ENCODE measurements at regions not wholly inside any gene's neighbourhood (a gene's known extent, or its start where the extent isn't known, plus 50 kb on each side); places are given as distances from the start of the nearest gene placed in this dataset.

DNA sequence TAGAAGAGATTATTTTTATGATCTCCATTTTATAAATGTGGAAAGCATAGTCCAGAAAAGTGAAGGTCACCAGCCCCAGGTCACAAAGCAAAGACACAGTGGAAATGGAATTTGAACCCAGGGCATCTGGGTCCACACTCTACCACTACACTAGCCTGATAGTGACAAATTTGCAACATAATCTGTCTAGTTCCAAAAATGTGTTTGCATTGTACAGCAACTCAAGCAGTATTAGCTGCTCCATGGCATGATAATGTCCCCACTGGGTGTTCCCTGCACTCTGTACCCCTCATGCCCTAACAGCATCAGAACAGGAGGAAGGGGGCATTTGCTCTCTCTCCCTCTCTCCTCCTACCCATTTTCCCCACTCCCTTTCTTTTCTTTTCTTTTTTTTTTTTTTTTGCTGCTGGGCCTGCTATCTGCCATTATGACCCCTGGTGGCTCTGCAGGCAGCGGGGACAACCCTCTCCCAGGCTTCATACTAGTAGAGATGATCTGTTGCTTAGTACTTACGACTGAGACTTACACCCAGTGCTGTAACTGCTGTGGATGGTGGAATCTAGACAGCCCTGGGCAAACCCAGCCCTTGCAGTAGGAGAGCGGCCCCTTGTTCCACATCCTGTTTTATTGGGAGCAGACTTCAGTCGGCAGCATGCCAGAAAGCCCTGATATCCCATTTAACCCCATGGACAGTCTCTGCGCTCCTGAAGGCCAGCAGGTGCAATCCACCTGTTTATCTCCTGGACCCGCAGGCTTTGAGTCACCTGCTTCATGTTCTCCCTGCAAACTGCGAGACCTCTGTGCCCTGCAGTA, 306.3 kb downstream of the SOX9 start:
- Histone ChIP-seq H3K36me3 (ENCODE audit: control insufficient read depth in 1 of 2, insufficient read depth in 2 of 2, low read length in 2 of 2) (no peaks in the 10 kb centered on the region), H3K4me1 (ENCODE audit: control insufficient read depth in 1 of 2, insufficient read depth in 2 of 2, low read length in 2 of 2) (peaks cover 61 to 67% of the 10 kb centered on the region in 2 donors), H3K27ac (ENCODE audit: low read depth, low read length) (no peak overlapping the region), H3K4me3 (ENCODE audit: low read depth in 1 of 2, low read length in 2 of 2) (no peak overlapping the region), H3K9me3 (ENCODE audit: control insufficient read depth in 1 of 2, low read length in 2 of 2) (no peaks in the 10 kb centered on the region), H3K9ac (ENCODE audit: low read depth in 1 of 2, low read length in 2 of 2) (no peak overlapping the region), H3K27me3 (ENCODE audit: control insufficient read depth in 1 of 2, insufficient read depth in 2 of 2, low read length in 2 of 2) (no peaks in the 10 kb centered on the region)

GRCh38 chr17:72427761-72428109, 306.9 kb downstream of the SOX9 start:
- H3K9ac ChIP-seq (ENCODE audit: low read depth in 1 of 2, low read length in 2 of 2), result no peak overlapping the region
- no peaks in the 10 kb centered on the region for H3K27me3 ChIP-seq (ENCODE audit: control insufficient read depth in 1 of 2, insufficient read depth in 2 of 2, low read length in 2 of 2)
- no peak overlapping the region for H3K27ac ChIP-seq (ENCODE audit: low read depth, low read length)
- H3K4me3 ChIP-seq (ENCODE audit: low read depth in 1 of 2, low read length in 2 of 2), result no peak overlapping the region
- no peaks in the 10 kb centered on the region for H3K9me3 ChIP-seq (ENCODE audit: control insufficient read depth in 1 of 2, low read length in 2 of 2)
- peaks cover 62 to 67% of the 10 kb centered on the region in 2 donors for H3K4me1 ChIP-seq (ENCODE audit: control insufficient read depth in 1 of 2, insufficient read depth in 2 of 2, low read length in 2 of 2)
- H3K36me3 ChIP-seq (ENCODE audit: control insufficient read depth in 1 of 2, insufficient read depth in 2 of 2, low read length in 2 of 2), result no peaks in the 10 kb centered on the region

GRCh38 chr17:72429066-72429638, 308.3 kb downstream of the SOX9 start:
- peaks cover 58 to 64% of the 10 kb centered on the region in 2 donors for H3K4me1 ChIP-seq (ENCODE audit: control insufficient read depth in 1 of 2, insufficient read depth in 2 of 2, low read length in 2 of 2)
- H3K27me3 ChIP-seq (ENCODE audit: control insufficient read depth in 1 of 2, insufficient read depth in 2 of 2, low read length in 2 of 2), result no peaks in the 10 kb centered on the region
- no peaks in the 10 kb centered on the region for H3K36me3 ChIP-seq (ENCODE audit: control insufficient read depth in 1 of 2, insufficient read depth in 2 of 2, low read length in 2 of 2)
- H3K4me3 ChIP-seq (ENCODE audit: low read depth in 1 of 2, low read length in 2 of 2), result no peak overlapping the region
- H3K9ac ChIP-seq (ENCODE audit: low read depth in 1 of 2, low read length in 2 of 2), result no peak overlapping the region
- H3K27ac ChIP-seq (ENCODE audit: low read depth, low read length), result peak overlapping the region; percentile 22
- no peaks in the 10 kb centered on the region for H3K9me3 ChIP-seq (ENCODE audit: control insufficient read depth in 1 of 2, low read length in 2 of 2)

DNA sequence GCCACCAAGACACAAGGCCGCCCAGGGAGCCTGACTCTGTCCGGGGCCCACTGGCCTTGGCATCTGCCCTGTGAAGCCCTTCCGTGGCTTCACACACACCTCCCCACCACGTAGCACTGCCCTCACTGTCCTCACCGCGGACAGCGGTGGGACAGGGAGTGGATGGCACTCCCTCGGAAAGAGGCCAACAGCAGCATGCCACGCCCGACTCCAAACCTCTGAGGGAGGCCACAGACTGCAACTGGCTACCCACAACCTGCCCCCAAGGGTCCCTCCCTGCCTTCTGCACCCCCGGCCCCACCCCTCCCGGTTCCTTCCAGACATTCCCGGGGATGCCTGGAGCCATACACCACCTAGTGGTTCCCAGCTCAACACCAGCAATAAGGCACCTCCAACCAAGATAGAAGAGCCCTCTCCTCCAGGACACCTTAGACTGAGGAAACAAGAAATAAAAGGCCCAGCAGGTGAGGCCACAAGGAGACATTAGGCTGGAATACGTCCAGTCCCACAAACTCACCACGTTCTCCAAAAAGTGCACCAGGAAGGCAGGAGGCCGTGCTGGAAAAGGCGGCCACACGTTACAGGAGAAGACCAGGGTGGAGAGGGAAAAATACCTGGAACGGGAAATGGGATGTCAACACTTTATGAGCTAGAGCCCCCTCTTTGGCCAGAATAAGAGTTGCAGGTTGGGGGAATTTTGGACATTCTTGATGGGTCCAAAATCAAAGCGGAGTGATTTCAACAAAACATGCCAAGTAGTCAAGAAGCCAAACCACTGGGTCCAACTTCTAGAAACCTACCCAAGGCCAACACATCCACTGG, 310.0 kb downstream of the SOX9 start:
- peak overlapping the region in 1 of 2 donors; percentile 32 for H3K9ac ChIP-seq (ENCODE audit: low read depth in 1 of 2, low read length in 2 of 2)
- no peaks in the 10 kb centered on the region for H3K36me3 ChIP-seq (ENCODE audit: control insufficient read depth in 1 of 2, insufficient read depth in 2 of 2, low read length in 2 of 2)
- H3K27ac ChIP-seq (ENCODE audit: low read depth, low read length), result no peak overlapping the region
- H3K9me3 ChIP-seq (ENCODE audit: control insufficient read depth in 1 of 2, low read length in 2 of 2), result no peaks in the 10 kb centered on the region
- no peaks in the 10 kb centered on the region for H3K27me3 ChIP-seq (ENCODE audit: control insufficient read depth in 1 of 2, insufficient read depth in 2 of 2, low read length in 2 of 2)
- H3K4me3 ChIP-seq (ENCODE audit: low read depth in 1 of 2, low read length in 2 of 2), result no peak overlapping the region
- H3K4me1 ChIP-seq (ENCODE audit: control insufficient read depth in 1 of 2, insufficient read depth in 2 of 2, low read length in 2 of 2), result peaks cover 58 to 62% of the 10 kb centered on the region in 2 donors

DNA sequence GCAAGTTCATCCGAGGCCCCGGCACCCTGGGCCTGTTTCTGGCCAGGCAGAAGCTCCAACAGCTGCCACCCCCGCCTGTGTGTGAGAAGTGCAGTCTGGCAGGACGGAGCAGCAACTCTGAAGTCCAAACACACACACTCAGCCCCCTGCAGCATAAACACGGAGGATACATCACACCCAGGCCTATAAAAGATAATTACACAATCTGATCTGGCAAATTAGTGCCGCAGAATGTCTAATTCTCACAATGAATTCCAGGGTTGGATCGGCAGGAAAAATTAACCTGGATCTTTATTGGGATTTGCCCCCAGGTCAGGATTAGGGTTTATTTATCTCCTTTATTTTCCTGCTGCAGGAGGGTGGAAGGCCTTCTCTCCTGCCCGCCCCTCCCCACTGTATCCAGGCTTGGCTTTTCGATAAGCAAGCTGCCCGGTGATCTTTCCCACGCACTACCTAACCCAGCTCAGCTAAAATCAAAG, 311.4 kb downstream of the SOX9 start:
- Histone ChIP-seq H3K9ac (ENCODE audit: low read depth in 1 of 2, low read length in 2 of 2) (peak overlapping the region; percentile 20), H3K27me3 (ENCODE audit: control insufficient read depth in 1 of 2, insufficient read depth in 2 of 2, low read length in 2 of 2) (no peaks in the 10 kb centered on the region), H3K27ac (ENCODE audit: low read depth, low read length) (no peak overlapping the region), H3K36me3 (ENCODE audit: control insufficient read depth in 1 of 2, insufficient read depth in 2 of 2, low read length in 2 of 2) (no peaks in the 10 kb centered on the region), H3K4me1 (ENCODE audit: control insufficient read depth in 1 of 2, insufficient read depth in 2 of 2, low read length in 2 of 2) (peaks cover 55 to 60% of the 10 kb centered on the region in 2 donors), H3K9me3 (ENCODE audit: control insufficient read depth in 1 of 2, low read length in 2 of 2) (no peaks in the 10 kb centered on the region), H3K4me3 (ENCODE audit: low read depth in 1 of 2, low read length in 2 of 2) (no peak overlapping the region)

GRCh38 chr17:72432881-72433280, 312.1 kb downstream of the SOX9 start:
- peaks cover 48 to 54% of the 10 kb centered on the region in 2 donors for H3K4me1 ChIP-seq (ENCODE audit: control insufficient read depth in 1 of 2, insufficient read depth in 2 of 2, low read length in 2 of 2)
- H3K9me3 ChIP-seq (ENCODE audit: control insufficient read depth in 1 of 2, low read length in 2 of 2), result no peaks in the 10 kb centered on the region
- no peaks in the 10 kb centered on the region for H3K27me3 ChIP-seq (ENCODE audit: control insufficient read depth in 1 of 2, insufficient read depth in 2 of 2, low read length in 2 of 2)
- H3K9ac ChIP-seq (ENCODE audit: low read depth in 1 of 2, low read length in 2 of 2), result peak overlapping the region in 1 of 2 donors; percentile 20
- H3K4me3 ChIP-seq (ENCODE audit: low read depth in 1 of 2, low read length in 2 of 2), result no peak overlapping the region
- no peaks in the 10 kb centered on the region for H3K36me3 ChIP-seq (ENCODE audit: control insufficient read depth in 1 of 2, insufficient read depth in 2 of 2, low read length in 2 of 2)
- no peak overlapping the region for H3K27ac ChIP-seq (ENCODE audit: low read depth, low read length)

GRCh38 chr17:72433797-72434196, 313.0 kb downstream of the SOX9 start:
- Histone ChIP-seq H3K4me1 (ENCODE audit: control insufficient read depth in 1 of 2, insufficient read depth in 2 of 2, low read length in 2 of 2) (peaks cover 39 to 45% of the 10 kb centered on the region in 2 donors), H3K9ac (ENCODE audit: low read depth in 1 of 2, low read length in 2 of 2) (no peak overlapping the region), H3K27me3 (ENCODE audit: control insufficient read depth in 1 of 2, insufficient read depth in 2 of 2, low read length in 2 of 2) (no peaks in the 10 kb centered on the region), H3K4me3 (ENCODE audit: low read depth in 1 of 2, low read length in 2 of 2) (no peak overlapping the region), H3K9me3 (ENCODE audit: control insufficient read depth in 1 of 2, low read length in 2 of 2) (no peaks in the 10 kb centered on the region), H3K27ac (ENCODE audit: low read depth, low read length) (no peak overlapping the region), H3K36me3 (ENCODE audit: control insufficient read depth in 1 of 2, insufficient read depth in 2 of 2, low read length in 2 of 2) (no peaks in the 10 kb centered on the region)

DNA sequence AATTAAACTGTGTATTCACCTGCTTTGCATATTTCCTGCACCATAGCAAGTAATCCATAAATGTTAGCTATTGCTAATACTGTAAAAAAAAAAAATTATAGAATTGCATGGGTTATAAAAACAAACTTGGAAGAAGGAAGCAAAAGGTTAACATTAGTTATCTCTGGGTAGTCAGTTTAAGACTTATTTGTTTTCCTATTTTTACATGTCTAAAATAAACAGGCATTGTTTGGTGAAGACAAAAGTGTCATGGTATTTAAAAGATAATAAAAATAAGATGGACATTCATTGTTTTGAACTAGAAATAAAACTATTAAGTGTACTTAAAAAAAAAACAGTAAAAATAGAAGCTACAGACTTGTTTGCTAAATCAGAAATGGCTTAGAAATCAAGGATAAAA, 313.8 kb downstream of the SOX9 start:
- Histone ChIP-seq H3K36me3 (ENCODE audit: control insufficient read depth in 1 of 2, insufficient read depth in 2 of 2, low read length in 2 of 2) (no peaks in the 10 kb centered on the region), H3K27me3 (ENCODE audit: control insufficient read depth in 1 of 2, insufficient read depth in 2 of 2, low read length in 2 of 2) (no peaks in the 10 kb centered on the region), H3K27ac (ENCODE audit: low read depth, low read length) (no peak overlapping the region), H3K4me3 (ENCODE audit: low read depth in 1 of 2, low read length in 2 of 2) (no peak overlapping the region), H3K9me3 (ENCODE audit: control insufficient read depth in 1 of 2, low read length in 2 of 2) (no peaks in the 10 kb centered on the region), H3K9ac (ENCODE audit: low read depth in 1 of 2, low read length in 2 of 2) (no peak overlapping the region), H3K4me1 (ENCODE audit: control insufficient read depth in 1 of 2, insufficient read depth in 2 of 2, low read length in 2 of 2) (peaks cover 31 to 37% of the 10 kb centered on the region in 2 donors)

GRCh38 chr17:72434991-72435618, 314.3 kb downstream of the SOX9 start:
- Histone ChIP-seq H3K4me3 (ENCODE audit: low read depth in 1 of 2, low read length in 2 of 2) (no peak overlapping the region), H3K36me3 (ENCODE audit: control insufficient read depth in 1 of 2, insufficient read depth in 2 of 2, low read length in 2 of 2) (no peaks in the 10 kb centered on the region)

More at GRCh38 chr17:72434991-72435618, 314.3 kb downstream of the SOX9 start:
- Histone ChIP-seq H3K9me3 (ENCODE audit: control insufficient read depth in 1 of 2, low read length in 2 of 2) (no peaks in the 10 kb centered on the region), H3K9ac (ENCODE audit: low read depth in 1 of 2, low read length in 2 of 2) (no peak overlapping the region), H3K27me3 (ENCODE audit: control insufficient read depth in 1 of 2, insufficient read depth in 2 of 2, low read length in 2 of 2) (no peaks in the 10 kb centered on the region), H3K27ac (ENCODE audit: low read depth, low read length) (no peak overlapping the region), H3K4me1 (ENCODE audit: control insufficient read depth in 1 of 2, insufficient read depth in 2 of 2, low read length in 2 of 2) (peaks cover 26 to 33% of the 10 kb centered on the region in 2 donors)

Data from duodenal mucosa (tissue), 2 donors.